ENCODE measurements at regions not wholly inside any gene's neighbourhood (a gene's known extent, or its start where the extent isn't known, plus 50 kb on each side); places are given as distances from the start of the nearest gene placed in this dataset.

- H3K4me2 ChIP-seq (ENCODE audit: insufficient read depth, low read length): no peak overlapping the region
- no peaks in the 10 kb centered on the region for H3K4me1 ChIP-seq (ENCODE audit: insufficient read depth, low read length)
- no peaks in the 10 kb centered on the region for H3K9me3 ChIP-seq (ENCODE audit: low read depth, low read length)
- no peak overlapping the region for H3K4me3 ChIP-seq (ENCODE audit: insufficient read depth, low read length)
- no peaks in the 10 kb centered on the region for H3K79me2 ChIP-seq (ENCODE audit: insufficient read depth, low read length)
- no peak overlapping the region for H3K27ac ChIP-seq (ENCODE audit: low read depth, low read length)
- no peak for DNase-seq (ENCODE audit: insufficient read length, low spot score, missing footprints)
- peaks cover 15% of the 10 kb centered on the region for H3K27me3 ChIP-seq (ENCODE audit: insufficient read depth, low read length)
- H4K20me1 ChIP-seq (ENCODE audit: insufficient read depth, low read length): no peaks in the 10 kb centered on the region
- no peak for TF ChIP-seq CTCF (IDR thresholded peaks at IDR 0.05; ENCODE audit: extremely low read depth, low read depth, low read length)
- no peaks in the 10 kb centered on the region for H3K36me3 ChIP-seq (ENCODE audit: insufficient read depth, low read length)
- H2AFZ ChIP-seq (ENCODE audit: low read length): no peak overlapping the region
Measured at GRCh38 chr14:54047645-54048308, 91.2 kb upstream of the BMP4 start.

- Histone ChIP-seq H3K4me1 (ENCODE audit: insufficient read depth, low read length) (no peaks in the 10 kb centered on the region), H3K79me2 (ENCODE audit: insufficient read depth, low read length) (no peaks in the 10 kb centered on the region), H4K20me1 (ENCODE audit: insufficient read depth, low read length) (no peaks in the 10 kb centered on the region), H3K4me3 (ENCODE audit: insufficient read depth, low read length) (no peak overlapping the region), H2AFZ (ENCODE audit: low read length) (no peak overlapping the region), H3K4me2 (ENCODE audit: insufficient read depth, low read length) (no peak overlapping the region), H3K9me3 (ENCODE audit: low read depth, low read length) (no peaks in the 10 kb centered on the region), H3K27me3 (ENCODE audit: insufficient read depth, low read length) (peaks cover 15% of the 10 kb centered on the region), H3K36me3 (ENCODE audit: insufficient read depth, low read length) (no peaks in the 10 kb centered on the region), H3K27ac (ENCODE audit: low read depth, low read length) (no peak overlapping the region)
- TF ChIP-seq CTCF (IDR thresholded peaks at IDR 0.05; ENCODE audit: extremely low read depth, low read depth, low read length): no peak
- DNase-seq (ENCODE audit: insufficient read length, low spot score, missing footprints): no peak
Measured at GRCh38 chr14:54048311-54048710, 91.7 kb upstream of the BMP4 start.

GRCh38 chr14:54048736-54049135, 92.1 kb upstream of the BMP4 start:
- Histone ChIP-seq H2AFZ (ENCODE audit: low read length) (no peak overlapping the region), H3K4me3 (ENCODE audit: insufficient read depth, low read length) (no peak overlapping the region), H3K4me1 (ENCODE audit: insufficient read depth, low read length) (no peaks in the 10 kb centered on the region), H3K79me2 (ENCODE audit: insufficient read depth, low read length) (no peaks in the 10 kb centered on the region), H3K27ac (ENCODE audit: low read depth, low read length) (no peak overlapping the region), H3K4me2 (ENCODE audit: insufficient read depth, low read length) (no peak overlapping the region), H3K27me3 (ENCODE audit: insufficient read depth, low read length) (peaks cover 15% of the 10 kb centered on the region), H3K36me3 (ENCODE audit: insufficient read depth, low read length) (no peaks in the 10 kb centered on the region), H3K9me3 (ENCODE audit: low read depth, low read length) (no peaks in the 10 kb centered on the region), H4K20me1 (ENCODE audit: insufficient read depth, low read length) (no peaks in the 10 kb centered on the region)
- DNase-seq (ENCODE audit: insufficient read length, low spot score, missing footprints): no peak
- TF ChIP-seq CTCF (IDR thresholded peaks at IDR 0.05; ENCODE audit: extremely low read depth, low read depth, low read length): no peak

GRCh38 chr14:54050759-54051158, 94.1 kb upstream of the BMP4 start:
- Histone ChIP-seq H2AFZ (ENCODE audit: low read length) (no peak overlapping the region), H3K36me3 (ENCODE audit: insufficient read depth, low read length) (no peaks in the 10 kb centered on the region), H3K27ac (ENCODE audit: low read depth, low read length) (no peak overlapping the region), H3K4me3 (ENCODE audit: insufficient read depth, low read length) (no peak overlapping the region), H3K4me2 (ENCODE audit: insufficient read depth, low read length) (no peak overlapping the region), H3K9me3 (ENCODE audit: low read depth, low read length) (no peaks in the 10 kb centered on the region), H3K27me3 (ENCODE audit: insufficient read depth, low read length) (peaks cover 15% of the 10 kb centered on the region), H3K79me2 (ENCODE audit: insufficient read depth, low read length) (no peaks in the 10 kb centered on the region), H3K4me1 (ENCODE audit: insufficient read depth, low read length) (no peaks in the 10 kb centered on the region), H4K20me1 (ENCODE audit: insufficient read depth, low read length) (no peaks in the 10 kb centered on the region)
- no peak for DNase-seq (ENCODE audit: insufficient read length, low spot score, missing footprints)
- no peak for TF ChIP-seq CTCF (IDR thresholded peaks at IDR 0.05; ENCODE audit: extremely low read depth, low read depth, low read length)
